Loucy (cell line): ENCODE measurements at regions not wholly inside any gene's neighbourhood (a gene's known extent, or its start where the extent isn't known, plus 50 kb on each side); places are given as distances from the start of the nearest gene placed in this dataset.

ENCODE experiments used
- H2AFZ ChIP-seq: fragments of 200-600 bp; sonication (generic); 2 replicates; pipeline ENCODE4 v1.6.0; 2016; ENCODE audit warnings: antibody characterized with exemption, mild to moderate bottlenecking, low read length, moderate library complexity
- H3F3A ChIP-seq: fragments of 200-600 bp; 2 replicates; pipeline ENCODE4 v1.6.0; 2016; ENCODE audit warnings: antibody characterized with exemption, low read depth, mild to moderate bottlenecking
- H3K27me3 ChIP-seq: fragments of 200-600 bp; sonication (generic); 2 replicates; pipeline ENCODE4 v1.6.1; 2014; ENCODE audit warnings: low read length, mild to moderate bottlenecking; ENCODE audit not compliant: insufficient read depth, poor library complexity, severe bottlenecking
- H3K36me3 ChIP-seq: fragments of 200-600 bp; sonication (generic); 2 replicates; pipeline ENCODE4 v1.6.1; 2016; ENCODE audit warnings: low read length; ENCODE audit not compliant: insufficient read depth
- H3K4me1 ChIP-seq: fragments of 200-600 bp; sonication (generic); 2 replicates; pipeline ENCODE4 v1.5.1; 2014; ENCODE audit warnings: low read length, mild to moderate bottlenecking; ENCODE audit not compliant: insufficient read depth, poor library complexity, severe bottlenecking
- H3K4me2 ChIP-seq: fragments of 200-600 bp; sonication (generic); 2 replicates; pipeline ENCODE4 v1.6.0; 2014; ENCODE audit warnings: antibody characterized with exemption, low read length, low read depth, mild to moderate bottlenecking; ENCODE audit not compliant: poor library complexity, severe bottlenecking
- H3K4me3 ChIP-seq: fragments of 200-600 bp; sonication (generic); 2 replicates; pipeline ENCODE4 v1.5.1; 2014; ENCODE audit warnings: low read length, mild to moderate bottlenecking, mixed read lengths; ENCODE audit not compliant: poor library complexity, severe bottlenecking
- H3K79me2 ChIP-seq: fragments of 200-600 bp; sonication (generic); 2 replicates; pipeline ENCODE4 v1.6.1; 2014; ENCODE audit warnings: low read length; ENCODE audit not compliant: insufficient read depth
- H3K9ac ChIP-seq: fragments of 200-600 bp; sonication (generic); 2 replicates; pipeline ENCODE4 v1.6.0; 2014; ENCODE audit warnings: mild to moderate bottlenecking, low read depth, low read length, moderate library complexity; ENCODE audit not compliant: poor library complexity, severe bottlenecking
- H3K9me2 ChIP-seq: fragments of 200-600 bp; sonication (generic); replicated peaks from 2 replicates; pipeline ENCODE4 v1.6.1; 2016; ENCODE audit warnings: low read depth, low read length, mixed read lengths
- H3K9me3 ChIP-seq: fragments of 200-600 bp; sonication (generic); 2 replicates; pipeline ENCODE4 v1.6.1; 2014; ENCODE audit warnings: mild to moderate bottlenecking, antibody characterized with exemption, low read length, low read depth; ENCODE audit not compliant: insufficient read depth
- H4K20me1 ChIP-seq: fragments of 200-600 bp; sonication (generic); 2 replicates; pipeline ENCODE4 v1.6.0; 2014; ENCODE audit warnings: antibody characterized with exemption, low read length, mild to moderate bottlenecking; ENCODE audit not compliant: insufficient read depth, poor library complexity, severe bottlenecking
- CTCF ChIP-seq: fragments of 200-600 bp; sonication (generic); conservative IDR thresholded peaks from 2 replicates; pipeline ENCODE4 v1.5.1; 2014; ENCODE audit warnings: mild to moderate bottlenecking, antibody characterized with exemption, low read length
- EZH2phosphoT487 ChIP-seq: fragments of 200-600 bp; IDR thresholded peaks from 2 replicates; pipeline ENCODE4 v1.6.1; 2018; ENCODE audit warnings: antibody characterized with exemption, mild to moderate bottlenecking, moderate library complexity, borderline replicate concordance

GRCh38 chr3:63032881-63033280, 157.7 kb upstream of the CADPS start:
- Histone ChIP-seq H2AFZ (no peak overlapping the region), H3K79me2 (no peaks in the 10 kb centered on the region), H3K9me2 (no peaks in the 10 kb centered on the region), H3K4me3 (no peak overlapping the region), H3K36me3 (no peaks in the 10 kb centered on the region), H3K4me2 (no peak overlapping the region), H4K20me1 (no peaks in the 10 kb centered on the region), H3F3A (no peaks in the 10 kb centered on the region), H3K9ac (no peak overlapping the region), H3K9me3 (no peaks in the 10 kb centered on the region), H3K4me1 (no peaks in the 10 kb centered on the region), H3K27me3 (no peaks in the 10 kb centered on the region)
- TF ChIP-seq CTCF, result no peak
- TF ChIP-seq EZH2phosphoT487, result no peak

GRCh38 chr3:63034101-63034500, 158.9 kb upstream of the CADPS start:
- Histone ChIP-seq H3K4me3 (no peak overlapping the region), H3K9me3 (no peaks in the 10 kb centered on the region), H3K4me2 (no peak overlapping the region), H2AFZ (no peak overlapping the region), H3K79me2 (no peaks in the 10 kb centered on the region), H3K36me3 (no peaks in the 10 kb centered on the region), H3K9ac (no peak overlapping the region), H3F3A (no peaks in the 10 kb centered on the region), H4K20me1 (no peaks in the 10 kb centered on the region), H3K4me1 (no peaks in the 10 kb centered on the region), H3K9me2 (no peaks in the 10 kb centered on the region), H3K27me3 (no peaks in the 10 kb centered on the region)
- TF ChIP-seq CTCF, result no peak
- no peak for TF ChIP-seq EZH2phosphoT487

GRCh38 chr3:63037116-63037515, 161.9 kb upstream of the CADPS start:
- H3F3A ChIP-seq, result no peaks in the 10 kb centered on the region
- H3K36me3 ChIP-seq, result no peaks in the 10 kb centered on the region
- no peaks in the 10 kb centered on the region for H3K9me2 ChIP-seq
- TF ChIP-seq CTCF, result no peak
- no peak for TF ChIP-seq EZH2phosphoT487
- no peaks in the 10 kb centered on the region for H3K27me3 ChIP-seq
- no peak overlapping the region for H3K4me3 ChIP-seq
- no peak overlapping the region for H2AFZ ChIP-seq
- H3K4me1 ChIP-seq, result no peaks in the 10 kb centered on the region
- H4K20me1 ChIP-seq, result no peaks in the 10 kb centered on the region
- H3K9ac ChIP-seq, result no peak overlapping the region
- H3K79me2 ChIP-seq, result no peaks in the 10 kb centered on the region
- H3K9me3 ChIP-seq, result no peaks in the 10 kb centered on the region
- H3K4me2 ChIP-seq, result no peak overlapping the region
